GM12878 (cell line): ENCODE measurements at regions not wholly inside any gene's neighbourhood (a gene's known extent, or its start where the extent isn't known, plus 50 kb on each side); places are given as distances from the start of the nearest gene placed in this dataset.

Experiments used
- ATAC-seq: fragments of 200-7000 bp; cut with Tn5 transposase; 3 replicates; pipeline ENCODE4 v1.9.1; 2020; ENCODE audit warnings: mild to moderate bottlenecking, moderate library complexity
- BruUV-seq: library from RNA; stranded (reverse); fragments of 400-500 nt; replicated peaks from 2 replicates; lab custom pipeline; 2021; lab: Mats Ljungman, UMichigan
- CTCF ChIA-PET: fragments of 300-600 bp; sonication (Branson Sonifier 250); formaldehyde crosslinking; extraction: SDS; loops from one replicate; lab custom pipeline; 2021; ENCODE audit warnings: inconsistent platforms; lab: Yijun Ruan, JAX
- POLR2A ChIA-PET: fragments of 350-600 bp; formaldehyde crosslinking; extraction: SDS; loops from one replicate; lab custom pipeline; 2021; ENCODE audit warnings: inconsistent platforms; lab: Charles Lee
- RAD21 ChIA-PET: fragments of 300-600 bp; sonication (Branson Sonifier 250); formaldehyde crosslinking; loops from one replicate; lab custom pipeline; 2023; ENCODE audit warnings: antibody characterized with exemption; ENCODE audit not compliant: unreplicated experiment; lab: Charles Lee
- SMC1A ChIA-PET: fragments of 300-600 bp; sonication (Branson Sonifier 250); formaldehyde crosslinking; loops from one replicate; lab custom pipeline; 2023; ENCODE audit not compliant: unreplicated experiment, uncharacterized antibody; lab: Charles Lee
- DNase-seq: peaks from one replicate; pipeline ENCODE4 v3.0.0-alpha.2; 2011; ENCODE audit warnings: low read depth, low spot score
- FAIRE-seq: peaks from 3 replicates; lab custom pipeline; 2011; peaks lifted over from hg19 to GRCh38; lab: Jason Lieb, UNC
- H2AFZ ChIP-seq: 2 replicates; pipeline ENCODE4 v1.6.0; 2011; ENCODE audit warnings: low read depth, low read length, control low read depth; ENCODE audit not compliant: control insufficient read depth
- H3K27ac ChIP-seq: 2 replicates; pipeline ENCODE4 v1.5.1; 2011; ENCODE audit warnings: control low read depth; ENCODE audit not compliant: control insufficient read depth, insufficient read depth
- H3K27me3 ChIP-seq, 2 experiments: replicated peaks in 1 of 2; 2 replicates each; pipeline versions ENCODE4 v1.6.0 to v1.6.1; 2011; ENCODE audit warnings: low read length in 1 of 2; ENCODE audit not compliant: control insufficient read depth in 2 of 2, insufficient read depth in 2 of 2
- H3K36me3 ChIP-seq, 2 experiments: 2 replicates each; pipeline ENCODE4 v1.5.1; 2011; ENCODE audit warnings: low read length in 1 of 2; ENCODE audit not compliant: control insufficient read depth in 2 of 2, insufficient read depth in 2 of 2
- H3K4me1 ChIP-seq: 2 replicates; pipeline ENCODE4 v1.6.1; 2011; ENCODE audit warnings: mild to moderate bottlenecking, low read length, moderate library complexity, mixed read lengths; ENCODE audit not compliant: control insufficient read depth, insufficient read depth
- H3K4me2 ChIP-seq: 2 replicates; pipeline ENCODE4 v1.6.0; 2011; ENCODE audit warnings: control low read depth; ENCODE audit not compliant: control insufficient read depth, insufficient read depth
- H3K4me3 ChIP-seq: fragments of 200-600 bp; sonication (generic); 2 replicates; pipeline ENCODE4 v1.5.1; 2016
- H3K79me2 ChIP-seq: 2 replicates; pipeline ENCODE4 v1.6.0; 2011; ENCODE audit warnings: low read length; ENCODE audit not compliant: control insufficient read depth, insufficient read depth
- H3K9ac ChIP-seq: 2 replicates; pipeline ENCODE4 v1.8.0; 2011; ENCODE audit warnings: low read length, control low read depth, mixed read lengths; ENCODE audit not compliant: control insufficient read depth, insufficient read depth
- H3K9me3 ChIP-seq: replicated peaks from 3 replicates; pipeline ENCODE4 v1.5.1; 2011; ENCODE audit warnings: mild to moderate bottlenecking, low read length; ENCODE audit not compliant: control insufficient read depth, insufficient read depth
- H4K20me1 ChIP-seq: 2 replicates; pipeline ENCODE4 v1.6.0; 2011; ENCODE audit not compliant: control insufficient read depth, insufficient read depth
- ATF2 ChIP-seq: IDR thresholded peaks from 2 replicates; pipeline ENCODE4 v1.6.1; 2012; ENCODE audit warnings: low read length, inconsistent platforms
- CHD1 ChIP-seq: IDR thresholded peaks from 2 replicates; pipeline ENCODE4 v1.6.1; 2012; ENCODE audit warnings: low read depth, low read length, improper control_type of control experiment
- E2F8 ChIP-seq: fragments of 450-650 bp; IDR thresholded peaks from 2 replicates; pipeline ENCODE4 v1.6.1; 2018; ENCODE audit warnings: mild to moderate bottlenecking, low read depth, moderate library complexity; ENCODE audit not compliant: partially characterized antibody
- ESRRA ChIP-seq: IDR thresholded peaks from 2 replicates; pipeline ENCODE4 v1.6.1; 2012; ENCODE audit warnings: mild to moderate bottlenecking, low read length, improper control_type of control experiment
- ETV6 ChIP-seq, 2 experiments: fragments of 450-650 bp in 1 of 2; IDR thresholded peaks in 1 of 2; conservative IDR thresholded peaks in 1 of 2; 2 replicates each; pipeline ENCODE4 v1.6.1; 2014; ENCODE audit warnings: antibody characterized with exemption in 1 of 2, borderline replicate concordance in 1 of 2, low read depth in 1 of 2, mild to moderate bottlenecking in 1 of 2, moderate library complexity in 1 of 2
- FOXM1 ChIP-seq: IDR thresholded peaks from 2 replicates; pipeline ENCODE4 v1.6.1; 2012; ENCODE audit warnings: low read depth, mild to moderate bottlenecking, inconsistent platforms, low read length, moderate library complexity
- LARP7 ChIP-seq: fragments of 450-650 bp; IDR thresholded peaks from 2 replicates; pipeline ENCODE4 v1.6.1; 2017; ENCODE audit warnings: mild to moderate bottlenecking
- MTA3 ChIP-seq: IDR thresholded peaks from 2 replicates; pipeline ENCODE4 v1.6.1; 2012; ENCODE audit warnings: low read length, inconsistent platforms, borderline replicate concordance
- MYB ChIP-seq: fragments of 150-350 bp; IDR thresholded peaks from 2 replicates; pipeline ENCODE4 v1.6.1; 2014; ENCODE audit warnings: mild to moderate bottlenecking, low read depth, low read length, borderline replicate concordance
- NR2F1 ChIP-seq: fragments of 450-650 bp; conservative IDR thresholded peaks from 2 replicates; pipeline ENCODE4 v1.6.1; 2017; ENCODE audit warnings: mild to moderate bottlenecking
- PAX8 ChIP-seq: fragments of 450-650 bp; IDR thresholded peaks from 2 replicates; pipeline ENCODE4 v1.6.1; 2017; ENCODE audit warnings: mild to moderate bottlenecking, moderate library complexity
- RCOR1 ChIP-seq: conservative IDR thresholded peaks from 2 replicates; pipeline ENCODE4 v1.6.1; 2012; ENCODE audit warnings: low read depth, low read length, improper control_type of control experiment
- SMAD5 ChIP-seq: IDR thresholded peaks from 2 replicates; pipeline ENCODE4 v1.6.1; 2016; ENCODE audit warnings: antibody characterized with exemption, low read depth
- SUZ12 ChIP-seq: fragments of 200-600 bp; sonication (generic); IDR thresholded peaks from one replicate; pipeline ENCODE4 v1.6.1; 2018; ENCODE audit warnings: antibody characterized with exemption, mild to moderate bottlenecking; ENCODE audit not compliant: unreplicated experiment
- TARDBP ChIP-seq: IDR thresholded peaks from 2 replicates; pipeline ENCODE4 v1.6.1; 2016; ENCODE audit warnings: borderline replicate concordance
- ZNF384 ChIP-seq: IDR thresholded peaks from 2 replicates; pipeline ENCODE4 v1.6.1; 2012; ENCODE audit warnings: low read depth, mild to moderate bottlenecking, low read length, improper control_type of control experiment, borderline replicate concordance
- WGBS: methylation state at CpG from one replicate; pipeline ENCODE4 v1.1.6; 2016; ENCODE audit warnings: low lambda C conversion rate; ENCODE audit not compliant: insufficient replicate concordance, insufficient coverage; ENCODE audit errors: missing lambda C conversion rate; 5-methylcytosine and 5-hydroxymethylcytosine counted together
- in situ Hi-C: fragments of 300-500 bp; cut with MboI; formaldehyde crosslinking; loops from 9 replicates; pipeline ENCODE4 v1.14.3; 2018; ENCODE audit warnings: mixed read lengths
- intact Hi-C: fragments of 100-400 bp; cut with micrococcal nuclease; formaldehyde crosslinking; loops from one replicate; pipeline ENCODE4 v1.14.2; 2022; ENCODE audit not compliant: unreplicated experiment

GRCh38 chr3:13747627-13748026 is 132.2 kb downstream of the WNT7A start:
- no peak for FAIRE-seq
- POLR2A ChIA-PET: no interaction called here
- CTCF ChIA-PET: no interaction called here

GRCh38 chr3:13746385-13746784 is 133.5 kb downstream of the WNT7A start:
- intact Hi-C loops: no loop called here
- H3K36me3 ChIP-seq: no peaks in the 10 kb centered on the region
- H3K79me2 ChIP-seq: no peaks in the 10 kb centered on the region
- ATAC-seq: no peak
- H3K27me3 ChIP-seq: no peaks in the 10 kb centered on the region
- ChIA-PET CTCF (no interaction called here), RAD21 (no interaction called here), SMC1A (no interaction called here), POLR2A (no interaction called here)
- no TSS peak for BruUV-seq
- no peak overlapping the region for H2AFZ ChIP-seq
- DNase-seq: no peak
- FAIRE-seq: no peak
- no peaks in the 10 kb centered on the region; the same call in 2 of the 3 replicates for H3K9me3 ChIP-seq
- 9% methylated on average over 7 of the region's 7 CpGs for WGBS
- in situ Hi-C loops: no loop called here
- H3K27ac ChIP-seq: no peak overlapping the region
- H3K4me1 ChIP-seq: no peaks in the 10 kb centered on the region
- H3K9ac ChIP-seq: no peak overlapping the region
- H3K4me2 ChIP-seq: no peak overlapping the region
- H4K20me1 ChIP-seq: no peaks in the 10 kb centered on the region
- no peak overlapping the region for H3K4me3 ChIP-seq
- no peak for TF ChIP-seq NR2F1
- no peak for TF ChIP-seq CHD1
- no peak for TF ChIP-seq RCOR1
- TF ChIP-seq MYB: no peak
- no peak for TF ChIP-seq SUZ12
- TF ChIP-seq LARP7: no peak
- no peak for TF ChIP-seq MTA3
- TF ChIP-seq ETV6 (conservative IDR thresholded peaks at IDR 0.05 in 1 of 2, IDR thresholded peaks at IDR 0.05 in 1 of 2; ENCODE audit: borderline replicate concordance in 1 of 2, low read depth in 1 of 2): no peak
- TF ChIP-seq E2F8: no peak
- TF ChIP-seq ESRRA: no peak

More at GRCh38 chr3:13747627-13748026, 132.2 kb downstream of the WNT7A start:
- Histone ChIP-seq H3K27ac (no peak overlapping the region), H3K4me3 (no peak overlapping the region), H3K4me2 (no peak overlapping the region), H3K79me2 (no peaks in the 10 kb centered on the region), H3K36me3 (no peaks in the 10 kb centered on the region), H3K9me3 (no peaks in the 10 kb centered on the region; the same call in 2 of the 3 replicates), H3K27me3 (no peaks in the 10 kb centered on the region), H4K20me1 (no peaks in the 10 kb centered on the region), H2AFZ (no peak overlapping the region), H3K4me1 (no peaks in the 10 kb centered on the region), H3K9ac (no peak overlapping the region)
- DNase-seq (no peak), ATAC-seq (no peak)
- no peak for TF ChIP-seq RCOR1
- TF ChIP-seq ATF2: no peak
- no peak for TF ChIP-seq FOXM1
- TF ChIP-seq PAX8: no peak
- TF ChIP-seq ZNF384: no peak
- TF ChIP-seq SMAD5: no peak
- no peak for TF ChIP-seq TARDBP
- BruUV-seq: no TSS peak
- ChIA-PET SMC1A (no interaction called here), RAD21 (no interaction called here)
- intact Hi-C loops (no loop called here), in situ Hi-C loops (no loop called here)
- 42% methylated on average over 5 of the region's 5 CpGs for WGBS
